C4-2B (cell line): ENCODE measurements at regions not wholly inside any gene's neighbourhood (a gene's known extent, or its start where the extent isn't known, plus 50 kb on each side); places are given as distances from the start of the nearest gene placed in this dataset.
"Not testable (repeated sequence)": the region's sequence is repeated elsewhere in the genome, so short reads cannot be mapped to it uniquely, and the experiment has no call there.

Source experiments
- H3K27ac ChIP-seq: fragments of 450-650 bp; 2 replicates; pipeline ENCODE4 v1.5.1; 2017
- ZFX ChIP-seq: fragments of 450-650 bp; IDR thresholded peaks from 2 replicates; pipeline ENCODE4 v1.6.1; 2017
- TF ChIP-seq, protein P1 (sequence below): fragments of 450-650 bp; conservative IDR thresholded peaks from 2 replicates; pipeline ENCODE4 v1.5.1; 2017; ENCODE audit warnings: mild to moderate bottlenecking

DNA sequence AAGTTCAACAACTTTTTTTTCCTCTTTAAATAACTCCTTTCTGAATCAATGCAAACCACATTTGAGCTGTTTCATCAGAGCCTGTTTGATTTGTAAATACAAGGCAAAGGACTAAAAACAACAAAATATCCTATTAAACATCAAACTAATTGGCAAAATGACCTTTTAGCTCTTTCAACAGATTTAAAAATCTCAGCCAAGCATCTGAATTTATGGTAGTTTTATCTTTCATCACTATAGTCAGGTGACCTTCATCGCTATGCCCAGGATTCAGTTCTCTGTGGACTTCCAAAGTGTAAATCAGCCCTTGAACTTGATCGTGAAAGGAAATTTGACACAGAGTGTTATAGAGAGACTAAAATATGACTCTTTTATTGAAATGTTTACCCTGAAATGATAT lies 1554.5 kb upstream of the FLRT2 start:
- no peak overlapping the region for H3K27ac ChIP-seq
- TF ChIP-seq ZFX, result no peak
- TF ChIP-seq, protein P1, sequence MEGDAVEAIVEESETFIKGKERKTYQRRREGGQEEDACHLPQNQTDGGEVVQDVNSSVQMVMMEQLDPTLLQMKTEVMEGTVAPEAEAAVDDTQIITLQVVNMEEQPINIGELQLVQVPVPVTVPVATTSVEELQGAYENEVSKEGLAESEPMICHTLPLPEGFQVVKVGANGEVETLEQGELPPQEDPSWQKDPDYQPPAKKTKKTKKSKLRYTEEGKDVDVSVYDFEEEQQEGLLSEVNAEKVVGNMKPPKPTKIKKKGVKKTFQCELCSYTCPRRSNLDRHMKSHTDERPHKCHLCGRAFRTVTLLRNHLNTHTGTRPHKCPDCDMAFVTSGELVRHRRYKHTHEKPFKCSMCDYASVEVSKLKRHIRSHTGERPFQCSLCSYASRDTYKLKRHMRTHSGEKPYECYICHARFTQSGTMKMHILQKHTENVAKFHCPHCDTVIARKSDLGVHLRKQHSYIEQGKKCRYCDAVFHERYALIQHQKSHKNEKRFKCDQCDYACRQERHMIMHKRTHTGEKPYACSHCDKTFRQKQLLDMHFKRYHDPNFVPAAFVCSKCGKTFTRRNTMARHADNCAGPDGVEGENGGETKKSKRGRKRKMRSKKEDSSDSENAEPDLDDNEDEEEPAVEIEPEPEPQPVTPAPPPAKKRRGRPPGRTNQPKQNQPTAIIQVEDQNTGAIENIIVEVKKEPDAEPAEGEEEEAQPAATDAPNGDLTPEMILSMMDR, result no peak

DNA sequence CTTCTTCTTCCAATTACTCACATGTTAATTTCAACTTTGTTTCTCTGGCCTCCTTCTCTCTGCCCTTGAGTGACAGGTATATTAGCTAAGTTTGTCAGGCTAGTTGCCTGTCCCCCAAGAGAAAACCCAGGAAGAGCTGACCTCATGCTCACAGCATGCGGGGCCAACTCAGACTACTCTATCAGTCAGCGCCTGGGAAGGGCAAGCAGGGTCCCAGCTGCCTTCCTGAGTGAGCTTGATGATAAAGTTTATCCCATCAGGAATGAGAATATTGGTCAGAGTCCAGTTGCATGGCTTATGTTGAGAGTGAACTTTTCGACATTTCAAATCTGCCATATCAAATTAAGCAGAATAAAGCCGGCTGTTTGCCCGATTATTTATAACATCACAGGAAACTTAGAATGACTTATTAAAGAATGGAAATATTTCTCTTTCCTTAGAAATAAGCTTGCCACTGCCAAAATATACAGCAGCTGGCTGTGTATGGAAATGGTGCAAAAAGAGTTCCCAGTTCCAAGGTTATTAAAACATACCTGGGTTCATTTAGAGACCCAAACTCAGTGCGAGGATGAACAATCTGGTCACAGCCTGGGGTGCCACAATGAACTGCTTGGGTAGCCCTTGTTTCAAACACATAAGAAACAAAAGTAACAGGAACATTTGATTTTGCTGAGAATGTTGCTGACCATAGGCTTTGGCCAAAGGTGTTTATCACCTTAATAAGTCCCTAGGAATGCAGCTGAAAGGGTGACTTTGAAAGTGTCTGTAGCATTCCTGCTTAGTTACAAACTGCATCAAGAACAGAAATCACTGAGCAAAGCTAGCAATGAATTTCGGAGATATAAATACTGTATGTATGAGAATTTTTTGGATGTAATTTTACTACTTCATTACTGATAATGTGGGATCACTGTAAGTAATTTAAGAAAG lies 1553.8 kb upstream of the FLRT2 start:
- no peak overlapping the region for H3K27ac ChIP-seq
- TF ChIP-seq, protein P1, result no peak
- no peak for TF ChIP-seq ZFX

DNA sequence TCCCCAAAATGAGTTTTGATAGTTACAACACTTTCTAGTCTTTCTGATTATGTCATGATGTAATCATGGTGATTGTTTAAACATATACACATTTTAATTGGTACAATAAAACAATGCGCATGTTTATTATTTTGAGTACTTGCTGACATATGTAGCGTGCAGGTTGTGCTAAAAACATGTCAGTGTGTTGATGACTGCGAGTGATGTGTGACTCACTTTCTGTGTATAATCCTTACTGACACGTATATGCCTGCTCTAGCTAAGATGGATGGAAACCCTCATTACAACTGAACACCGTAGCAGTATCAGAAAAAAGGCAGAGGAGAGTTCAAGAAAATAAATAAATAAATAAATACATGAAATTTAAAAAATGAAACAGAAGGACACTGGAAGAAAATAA lies 1552.4 kb upstream of the FLRT2 start:
- TF ChIP-seq, protein P1, result no peak
- TF ChIP-seq ZFX, result no peak
- H3K27ac ChIP-seq, result no peak overlapping the region

DNA sequence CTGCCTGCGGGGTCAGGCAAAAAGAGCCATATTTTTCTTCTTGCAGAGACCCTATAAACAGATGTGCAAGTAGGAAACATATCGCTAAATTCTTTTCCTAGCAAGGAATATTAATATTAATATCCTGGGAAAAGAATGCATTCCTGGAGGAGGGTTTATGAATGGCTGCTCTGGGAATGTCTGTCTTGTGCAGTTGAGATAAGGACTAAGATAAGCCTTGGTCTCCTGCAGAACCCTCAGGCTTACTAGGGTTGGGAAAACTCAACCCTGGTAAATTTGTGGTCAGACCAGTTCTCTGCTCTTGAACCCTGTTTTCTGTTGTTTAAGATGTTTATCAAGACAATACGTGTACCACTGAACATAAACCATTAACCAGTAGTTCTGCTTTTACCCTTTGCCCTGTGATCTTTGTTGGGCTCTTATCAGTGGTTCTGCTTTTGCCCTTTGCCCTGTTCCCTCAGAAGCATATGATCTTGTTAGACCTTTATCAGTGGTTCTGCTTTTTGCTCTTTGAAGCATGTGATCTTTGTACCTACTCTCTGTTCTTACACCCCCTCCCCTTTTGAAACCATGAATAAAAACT lies 1548.2 kb upstream of the FLRT2 start:
- H3K27ac ChIP-seq, result not testable (repeated sequence)

DNA sequence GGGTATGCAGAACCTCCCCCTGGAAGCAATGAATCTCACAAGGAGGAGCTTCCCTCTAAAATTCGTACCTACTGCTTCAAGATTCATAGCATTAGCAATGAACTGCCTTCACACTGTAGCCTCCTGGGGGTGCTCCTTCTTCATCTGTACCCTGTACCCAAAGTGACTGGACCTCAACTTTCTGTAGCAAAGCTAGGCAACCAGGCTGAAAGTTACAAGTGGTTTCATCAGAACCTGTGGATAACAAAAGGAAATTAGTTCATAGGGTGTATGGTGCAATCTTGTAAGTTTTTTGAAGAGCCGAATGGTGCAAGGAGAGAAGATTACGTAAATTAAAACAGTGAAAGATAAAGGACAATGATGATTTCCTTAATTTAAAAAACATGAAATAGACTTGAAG lies 1541.7 kb upstream of the FLRT2 start:
- H3K27ac ChIP-seq, result no peak overlapping the region
- no peak for TF ChIP-seq ZFX
- TF ChIP-seq, protein P1, result no peak

DNA sequence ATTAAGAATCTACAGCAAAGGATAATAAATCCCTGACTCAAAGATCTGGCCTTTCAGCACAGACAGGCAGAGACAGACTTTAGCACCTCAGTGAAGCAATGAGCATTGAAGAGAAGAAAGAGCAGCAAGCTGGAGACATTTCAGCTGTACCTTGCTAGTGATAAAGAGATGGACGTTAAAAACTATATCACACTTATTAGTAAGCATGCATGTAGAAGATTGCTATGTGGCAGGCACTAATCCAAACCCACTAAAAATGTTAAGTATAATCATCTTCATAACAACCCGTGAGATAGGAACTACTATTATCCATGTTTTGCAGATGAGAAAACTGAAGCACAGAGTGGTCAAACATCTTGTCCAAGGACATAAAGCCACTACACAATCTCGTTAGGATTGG lies 1538.3 kb upstream of the FLRT2 start:
- no peak for TF ChIP-seq ZFX
- TF ChIP-seq, protein P1, result no peak
- no peak overlapping the region for H3K27ac ChIP-seq

DNA sequence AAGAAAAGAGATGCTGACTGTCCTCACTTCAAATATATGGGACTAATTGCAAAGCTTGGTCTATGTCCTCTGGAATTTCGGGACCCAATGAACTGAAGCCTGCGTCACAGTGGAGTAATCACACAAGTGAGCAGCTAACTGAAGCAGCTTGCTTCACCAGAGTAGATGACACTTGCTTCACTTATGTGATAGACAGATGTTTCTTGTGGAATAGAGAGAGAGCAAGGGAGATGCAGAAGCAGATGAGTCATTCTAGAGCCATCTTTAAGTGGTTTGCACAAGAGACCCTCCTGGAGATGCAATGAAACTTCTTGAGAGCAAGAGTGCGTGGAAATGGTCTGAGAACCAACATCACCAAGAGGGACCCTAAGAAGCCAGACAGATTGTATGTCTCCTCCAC lies 1537.1 kb upstream of the FLRT2 start:
- H3K27ac ChIP-seq, result no peak overlapping the region
- TF ChIP-seq, protein P1, result no peak
- no peak for TF ChIP-seq ZFX

DNA sequence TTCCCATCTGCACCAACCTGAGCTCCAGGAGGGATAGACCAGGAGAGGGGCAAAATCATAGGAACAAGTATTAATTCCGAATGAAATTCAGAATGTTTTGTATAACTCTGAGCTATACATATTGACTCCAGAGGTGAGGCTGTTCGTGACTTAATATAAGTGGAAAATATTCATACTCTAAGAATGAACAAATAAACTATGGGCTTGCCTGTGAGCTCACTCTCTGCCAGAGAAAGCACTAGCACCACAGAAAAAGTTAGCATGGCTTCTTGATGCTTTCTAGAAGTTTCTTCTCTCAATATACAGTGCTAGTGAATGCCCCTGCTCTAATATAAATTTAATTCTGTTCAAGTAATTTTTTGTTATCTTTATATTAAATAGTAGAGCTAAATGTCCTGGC lies 1536.4 kb upstream of the FLRT2 start:
- H3K27ac ChIP-seq, result no peak overlapping the region

More for the DNA sequence above, 1536.4 kb upstream of the FLRT2 start:
- TF ChIP-seq ZFX, result no peak
- TF ChIP-seq, protein P1, result no peak
